CD4-positive, alpha-beta T cell (primary cell): ENCODE measurements at regions not wholly inside any gene's neighbourhood (a gene's known extent, or its start where the extent isn't known, plus 50 kb on each side); places are given as distances from the start of the nearest gene placed in this dataset.

Experiments used
- ATAC-seq: fragments of 200-7000 bp; cut with Tn5 transposase; one replicate; pipeline ENCODE4 v1.10.0; 2022; ENCODE audit warnings: mild to moderate bottlenecking; ENCODE audit not compliant: poor library complexity
- CTCF ChIA-PET: fragments of 350-600 bp; sonication (Branson Sonifier 250); formaldehyde crosslinking; loops from one replicate; lab custom pipeline; 2021; ENCODE audit warnings: antibody characterized with exemption, inconsistent platforms; lab: Charles Lee
- POLR2A ChIA-PET: fragments of 350-600 bp; sonication (Branson Sonifier 250); formaldehyde crosslinking; loops from one replicate; lab custom pipeline; 2021; ENCODE audit warnings: antibody characterized with exemption, inconsistent platforms; lab: Charles Lee
- DNase-seq, 14 experiments: peaks; one replicate each; pipeline ENCODE4 v3.0.0-alpha.2; 2013 to 2020; ENCODE audit warnings: mixed read lengths in 2 of 14
- H3K27ac ChIP-seq, 2 donors: one replicate each; pipeline versions ENCODE4 v1.5.1 to v1.7.0; 2013; ENCODE audit warnings: low read length in 2 of 2, low read depth in 1 of 2, mild to moderate bottlenecking in 1 of 2
- H3K27me3 ChIP-seq, 2 experiments: 1 replicate in 1 of 2; 2 replicates in 1 of 2; pipeline versions ENCODE4 v1.6.1 to v1.7.0; 2013; ENCODE audit warnings: low read length in 2 of 2, control low read depth in 1 of 2, mild to moderate bottlenecking in 1 of 2, moderate library complexity in 1 of 2; ENCODE audit not compliant: insufficient read depth in 2 of 2, control insufficient read depth in 1 of 2
- H3K36me3 ChIP-seq: one replicate; pipeline ENCODE4 v1.6.1; 2013; ENCODE audit warnings: low read length, control low read depth; ENCODE audit not compliant: insufficient read depth
- H3K4me1 ChIP-seq: one replicate; pipeline ENCODE4 v1.6.1; 2013; ENCODE audit warnings: low read length, control low read depth; ENCODE audit not compliant: insufficient read depth
- H3K4me3 ChIP-seq: one replicate; pipeline ENCODE4 v1.5.1; 2013; ENCODE audit warnings: mild to moderate bottlenecking, low read length, moderate library complexity
- H3K9me3 ChIP-seq, 2 experiments: 1 replicate in 1 of 2; 2 replicates in 1 of 2; pipeline versions ENCODE4 v1.6.1 to v1.7.0; 2013; ENCODE audit warnings: low read length in 2 of 2, mild to moderate bottlenecking in 2 of 2, control low read depth in 1 of 2, moderate library complexity in 1 of 2; ENCODE audit not compliant: control insufficient read depth in 1 of 2, insufficient read depth in 1 of 2
- H3K27ac Mint-ChIP-seq: one replicate; pipeline ENCODE4 v1.8.0; 2020; ENCODE audit warnings: mixed read lengths
- H3K27me3 Mint-ChIP-seq: one replicate; pipeline ENCODE4 v1.8.0; 2021; ENCODE audit warnings: mixed read lengths
- H3K36me3 Mint-ChIP-seq: one replicate; pipeline ENCODE4 v1.8.0; 2021; ENCODE audit warnings: low read depth, mixed read lengths
- H3K4me1 Mint-ChIP-seq: one replicate; pipeline ENCODE4 v1.8.0; 2021; ENCODE audit warnings: low read depth, mixed read lengths
- H3K4me3 Mint-ChIP-seq: one replicate; pipeline ENCODE4 v1.8.0; 2020; ENCODE audit warnings: mild to moderate bottlenecking, mixed read lengths
- H3K9me3 Mint-ChIP-seq: one replicate; pipeline ENCODE4 v1.8.0; 2020; ENCODE audit warnings: mixed read lengths
- intact Hi-C, 2 experiments: fragments of 100-400 bp; cut with DNase I in 1 of 2; cut with micrococcal nuclease in 1 of 2; formaldehyde crosslinking; loops; one replicate each; pipeline versions ENCODE4 v1.15.1 to v1.9.0; 2023 to 2025; cut with DNase I, micrococcal nuclease
- TF ChIP-seq, protein P1 (sequence below): fragments of 200-600 bp; IDR thresholded peaks from one replicate; pipeline ENCODE4 v1.8.0; 2022; ENCODE audit warnings: antibody characterized with exemption, mild to moderate bottlenecking

DNA sequence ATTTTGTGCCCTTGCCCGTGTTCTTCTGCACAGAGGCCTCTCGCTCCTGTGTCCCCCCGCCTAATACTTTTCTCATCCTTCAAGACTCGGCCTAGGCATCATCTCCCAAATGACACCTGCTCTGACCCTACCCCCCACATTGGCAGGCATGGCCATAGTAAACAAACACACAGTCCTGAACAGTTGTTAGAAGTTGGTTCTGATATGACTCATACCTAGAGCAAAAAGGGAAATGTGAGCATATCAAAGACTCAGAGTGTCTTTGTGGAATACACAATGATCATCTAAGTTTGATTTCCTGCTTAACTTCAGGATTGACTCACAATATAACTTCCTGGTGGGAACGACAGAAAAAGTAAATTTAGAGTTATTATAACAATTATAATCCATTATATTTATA lies 120.5 kb downstream of the POLR2M start:
- H3K36me3 ChIP-seq = no peaks in the 10 kb centered on the region

DNA sequence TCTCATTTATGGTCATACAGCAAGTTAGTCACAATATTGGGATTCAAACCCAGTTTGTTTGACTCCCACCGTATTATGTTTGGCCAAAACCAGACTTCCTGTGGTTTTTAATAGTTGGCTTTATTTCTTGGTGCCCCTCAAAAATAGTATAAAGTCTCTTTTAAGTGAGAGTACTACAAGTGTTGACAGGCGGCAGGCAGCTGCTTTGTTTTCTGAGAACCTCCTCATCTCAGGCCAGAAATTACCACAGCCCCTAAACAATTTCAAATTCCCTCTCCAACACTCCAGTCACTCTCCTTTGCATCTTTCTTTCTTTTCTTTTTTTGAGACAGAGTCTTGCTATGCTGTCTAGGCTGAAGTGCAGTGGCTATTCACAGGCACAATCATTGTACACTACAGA lies 121.5 kb downstream of the POLR2M start:
- no peaks in the 10 kb centered on the region for H3K36me3 ChIP-seq
- H3K27ac Mint-ChIP-seq = no peak overlapping the region
- TF ChIP-seq, protein P1, sequence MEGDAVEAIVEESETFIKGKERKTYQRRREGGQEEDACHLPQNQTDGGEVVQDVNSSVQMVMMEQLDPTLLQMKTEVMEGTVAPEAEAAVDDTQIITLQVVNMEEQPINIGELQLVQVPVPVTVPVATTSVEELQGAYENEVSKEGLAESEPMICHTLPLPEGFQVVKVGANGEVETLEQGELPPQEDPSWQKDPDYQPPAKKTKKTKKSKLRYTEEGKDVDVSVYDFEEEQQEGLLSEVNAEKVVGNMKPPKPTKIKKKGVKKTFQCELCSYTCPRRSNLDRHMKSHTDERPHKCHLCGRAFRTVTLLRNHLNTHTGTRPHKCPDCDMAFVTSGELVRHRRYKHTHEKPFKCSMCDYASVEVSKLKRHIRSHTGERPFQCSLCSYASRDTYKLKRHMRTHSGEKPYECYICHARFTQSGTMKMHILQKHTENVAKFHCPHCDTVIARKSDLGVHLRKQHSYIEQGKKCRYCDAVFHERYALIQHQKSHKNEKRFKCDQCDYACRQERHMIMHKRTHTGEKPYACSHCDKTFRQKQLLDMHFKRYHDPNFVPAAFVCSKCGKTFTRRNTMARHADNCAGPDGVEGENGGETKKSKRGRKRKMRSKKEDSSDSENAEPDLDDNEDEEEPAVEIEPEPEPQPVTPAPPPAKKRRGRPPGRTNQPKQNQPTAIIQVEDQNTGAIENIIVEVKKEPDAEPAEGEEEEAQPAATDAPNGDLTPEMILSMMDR = no peak
- no peaks in the 10 kb centered on the region for H3K9me3 ChIP-seq
- DNase-seq (no peak), ATAC-seq (no peak)
- H3K9me3 Mint-ChIP-seq = no peaks in the 10 kb centered on the region
- peaks cover 7 to 9% of the 10 kb centered on the region in 2 experiments for H3K27me3 ChIP-seq
- no peaks in the 10 kb centered on the region for H3K4me1 Mint-ChIP-seq
- H3K4me3 ChIP-seq = no peak overlapping the region
- intact Hi-C loops = no loop called here
- no peak overlapping the region for H3K27ac ChIP-seq
- CTCF ChIA-PET = no interaction called here
- H3K36me3 Mint-ChIP-seq = no peaks in the 10 kb centered on the region
- H3K4me3 Mint-ChIP-seq = no peak overlapping the region
- H3K27me3 Mint-ChIP-seq = peaks cover 27% of the 10 kb centered on the region
- POLR2A ChIA-PET = no interaction called here
- H3K4me1 ChIP-seq = no peaks in the 10 kb centered on the region

More for the DNA sequence above, 120.5 kb downstream of the POLR2M start:
- no peaks in the 10 kb centered on the region for H3K4me1 ChIP-seq
- no peak overlapping the region for H3K4me3 ChIP-seq
- TF ChIP-seq, protein P1 = no peak
- intact Hi-C loops = no loop called here
- ATAC-seq (no peak), DNase-seq (no peak)
- H3K9me3 ChIP-seq = no peaks in the 10 kb centered on the region
- Mint-ChIP-seq H3K36me3 (no peaks in the 10 kb centered on the region), H3K4me3 (no peak overlapping the region), H3K9me3 (no peaks in the 10 kb centered on the region), H3K27me3 (peaks cover 23% of the 10 kb centered on the region), H3K4me1 (no peaks in the 10 kb centered on the region), H3K27ac (no peak overlapping the region)
- POLR2A ChIA-PET = no interaction called here
- H3K27ac ChIP-seq = no peak overlapping the region
- CTCF ChIA-PET = no interaction called here
- H3K27me3 ChIP-seq = peaks cover 4 to 9% of the 10 kb centered on the region in 2 experiments

DNA sequence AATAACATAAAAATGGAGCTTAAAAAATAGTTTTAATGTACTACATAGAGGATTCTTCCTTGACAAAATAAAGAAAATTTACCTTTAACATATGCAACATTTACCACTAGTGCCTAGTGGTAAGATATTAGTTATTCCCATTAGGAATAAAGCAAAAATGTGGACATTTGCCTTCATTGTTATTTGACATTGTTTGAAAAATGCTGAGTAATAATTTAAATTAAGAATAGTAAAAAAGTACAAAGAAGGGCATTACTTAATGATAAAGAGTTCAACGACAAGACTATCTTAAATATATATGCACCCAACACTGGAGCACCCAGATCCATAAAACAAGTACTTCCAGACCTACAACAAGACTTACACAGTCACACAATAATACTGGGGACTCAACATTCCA lies 125.7 kb downstream of the POLR2M start:
- intact Hi-C loops = no loop called here
- Mint-ChIP-seq H3K4me3 (no peak overlapping the region), H3K36me3 (no peaks in the 10 kb centered on the region), H3K27me3 (peaks cover 39% of the 10 kb centered on the region), H3K4me1 (no peaks in the 10 kb centered on the region), H3K27ac (no peak overlapping the region), H3K9me3 (peaks cover 6% of the 10 kb centered on the region)
- Histone ChIP-seq H3K36me3 (no peaks in the 10 kb centered on the region), H3K9me3 (no peaks in the 10 kb centered on the region), H3K4me1 (no peaks in the 10 kb centered on the region), H3K27me3 (peaks cover 7 to 9% of the 10 kb centered on the region in 2 experiments), H3K4me3 (no peak overlapping the region), H3K27ac (no peak overlapping the region)
- TF ChIP-seq, protein P1 = no peak
- no peak for ATAC-seq
- ChIA-PET CTCF (no interaction called here), POLR2A (no interaction called here)
- no peak for DNase-seq
